Cerebellar nuclear complex (tissue), 1 donor: ENCODE measurements at regions not wholly inside any gene's neighbourhood (a gene's known extent, or its start where the extent isn't known, plus 50 kb on each side); places are given as distances from the start of the nearest gene placed in this dataset.

Source experiments
- DNase-seq, 2 experiments: peaks; one replicate each; lab custom pipeline; 2025; lab: John Stamatoyannopoulos, UW

- DNase-seq: peak; percentile 57 to 79
Observed at GRCh38 chr9:131809941-131810344, 70.1 kb upstream of the RAPGEF1 start.

GRCh38 chr9:131808291-131808690 lies 68.4 kb upstream of the RAPGEF1 start:
- no peak for DNase-seq

GRCh38 chr9:131807144-131807983 lies 67.5 kb upstream of the RAPGEF1 start:
- no peak for DNase-seq

- DNase-seq: no peak
Observed at GRCh38 chr9:131805803-131806202, 65.9 kb upstream of the RAPGEF1 start.

GRCh38 chr9:131804826-131805225 lies 65.0 kb upstream of the RAPGEF1 start:
- no peak for DNase-seq

GRCh38 chr9:131803758-131804411 lies 64.0 kb upstream of the RAPGEF1 start:
- no peak for DNase-seq

- no peak for DNase-seq
Observed at GRCh38 chr9:131801810-131802209, 61.9 kb upstream of the RAPGEF1 start.

GRCh38 chr9:131800843-131801242 lies 61.0 kb upstream of the RAPGEF1 start:
- DNase-seq: no peak

GRCh38 chr9:131800366-131800765 lies 60.5 kb upstream of the RAPGEF1 start:
- DNase-seq: no peak

- no peak for DNase-seq
Observed at GRCh38 chr9:131799177-131799823, 59.4 kb upstream of the RAPGEF1 start.

- no peak for DNase-seq
Observed at GRCh38 chr9:131798246-131798645, 58.4 kb upstream of the RAPGEF1 start.

GRCh38 chr9:131794393-131794792 lies 54.5 kb upstream of the RAPGEF1 start:
- no peak for DNase-seq

- DNase-seq: no peak
Observed at GRCh38 chr9:131791542-131792254, 51.8 kb upstream of the RAPGEF1 start.
